A172 (cell line): ENCODE measurements at regions not wholly inside any gene's neighbourhood (a gene's known extent, or its start where the extent isn't known, plus 50 kb on each side); places are given as distances from the start of the nearest gene placed in this dataset.
"Not testable (repeated sequence)": the region's sequence is repeated elsewhere in the genome, so short reads cannot be mapped to it uniquely, and the experiment has no call there.

ENCODE experiments used
- DNase-seq: peaks from one replicate; pipeline ENCODE4 v3.0.0-alpha.2; 2015; ENCODE audit warnings: low spot score

DNA sequence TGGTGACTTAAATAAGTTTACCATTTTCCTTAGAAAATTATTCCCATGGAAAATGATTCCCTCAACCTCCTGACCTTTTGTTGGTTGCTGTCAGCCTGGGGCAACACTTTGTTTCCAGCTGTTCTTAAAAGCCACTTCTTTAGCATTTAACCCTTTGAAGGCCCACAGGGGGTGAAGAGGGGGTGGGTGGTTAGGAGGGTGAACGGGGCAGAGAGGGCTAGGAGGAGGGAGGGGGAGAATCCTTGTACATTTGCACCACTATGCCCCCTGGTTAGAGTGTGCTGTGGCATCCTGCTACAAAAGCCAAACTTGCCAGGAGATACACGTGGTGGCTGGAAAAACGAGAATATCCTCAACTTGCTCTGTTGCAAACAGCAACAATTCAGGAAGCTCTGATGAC, 273.2 kb upstream of the RGMA start:
- no peak for DNase-seq

DNA sequence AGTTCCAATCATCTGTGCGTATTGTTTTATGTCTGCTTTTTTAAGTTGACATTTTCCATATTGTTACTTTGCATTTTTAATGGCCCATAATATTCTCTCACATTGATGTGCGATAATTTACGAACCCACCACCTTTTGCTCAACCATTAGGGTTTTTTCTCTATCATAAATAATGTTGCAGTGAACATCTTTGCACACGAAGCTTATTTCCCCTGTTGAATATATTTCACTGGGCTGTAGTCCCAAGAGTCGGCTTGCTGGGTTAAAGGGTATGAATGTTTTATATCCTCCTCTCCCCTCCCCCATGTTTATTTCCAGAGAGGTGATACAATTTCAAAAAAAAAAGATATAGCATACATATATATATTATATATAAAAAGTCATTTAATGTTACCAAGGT, 272.7 kb upstream of the RGMA start:
- no peak for DNase-seq

- no peak for DNase-seq
These were observed 272.0 kb upstream of the RGMA start for GRCh38 chr15:93360976-93361375.

- DNase-seq = no peak
These were observed 271.3 kb upstream of the RGMA start for GRCh38 chr15:93360318-93360717.

DNA sequence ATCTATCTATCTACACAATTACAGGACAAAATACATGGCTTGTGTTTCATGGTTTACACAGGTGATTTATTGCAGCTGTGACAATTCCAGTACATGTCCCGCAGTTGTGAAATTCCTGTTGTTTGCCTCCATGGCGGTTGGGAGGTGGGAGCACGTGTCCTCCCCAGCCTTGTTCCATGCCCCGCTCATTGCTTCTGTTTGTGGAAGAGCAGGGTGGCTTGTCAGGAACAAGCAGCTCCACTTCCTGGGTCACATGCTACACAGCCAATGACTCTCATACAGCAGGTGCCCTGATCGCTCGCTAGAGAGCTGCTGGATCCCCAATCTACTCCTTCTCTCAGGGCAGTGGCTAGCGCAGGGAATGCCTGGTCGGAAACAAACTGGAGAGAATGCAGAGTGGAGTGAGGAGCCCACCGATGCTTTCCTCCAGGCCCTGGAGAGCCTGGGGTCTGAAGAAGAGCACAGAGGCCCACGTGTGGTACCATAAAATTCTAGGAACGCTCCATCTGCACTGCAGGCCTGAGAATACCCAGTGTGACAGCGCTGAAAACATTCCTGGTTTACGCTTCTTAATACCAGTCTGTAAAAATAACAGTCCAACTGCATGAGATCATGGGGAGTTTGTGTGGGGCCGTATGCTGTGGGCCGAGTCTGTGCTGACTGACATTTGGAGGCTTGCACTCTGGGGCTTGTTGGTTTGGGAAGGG, 270.6 kb upstream of the RGMA start:
- no peak for DNase-seq

DNA sequence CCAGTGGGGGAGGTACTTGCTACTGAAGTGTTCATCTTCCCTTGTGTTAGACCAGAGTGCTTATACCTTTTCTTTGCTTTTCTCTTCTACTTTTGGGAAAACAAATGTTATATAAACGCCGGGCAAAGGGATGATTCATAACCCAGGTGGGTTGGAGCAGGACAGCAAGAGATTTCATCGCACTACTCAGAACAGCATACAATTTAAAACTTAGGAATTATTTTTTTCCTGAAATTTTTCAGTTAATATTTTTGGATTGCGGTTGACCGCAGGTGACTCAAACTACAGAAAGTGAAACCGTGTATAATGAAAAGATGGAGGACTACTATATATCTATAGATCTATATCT, 270.0 kb upstream of the RGMA start:
- DNase-seq = no peak

- DNase-seq = no peak
These were observed 269.4 kb upstream of the RGMA start for GRCh38 chr15:93358166-93359059.

GRCh38 chr15:93348711-93349545, 259.9 kb upstream of the RGMA start:
- DNase-seq = no peak

GRCh38 chr15:93347986-93348385, 259.0 kb upstream of the RGMA start:
- DNase-seq = no peak

DNA sequence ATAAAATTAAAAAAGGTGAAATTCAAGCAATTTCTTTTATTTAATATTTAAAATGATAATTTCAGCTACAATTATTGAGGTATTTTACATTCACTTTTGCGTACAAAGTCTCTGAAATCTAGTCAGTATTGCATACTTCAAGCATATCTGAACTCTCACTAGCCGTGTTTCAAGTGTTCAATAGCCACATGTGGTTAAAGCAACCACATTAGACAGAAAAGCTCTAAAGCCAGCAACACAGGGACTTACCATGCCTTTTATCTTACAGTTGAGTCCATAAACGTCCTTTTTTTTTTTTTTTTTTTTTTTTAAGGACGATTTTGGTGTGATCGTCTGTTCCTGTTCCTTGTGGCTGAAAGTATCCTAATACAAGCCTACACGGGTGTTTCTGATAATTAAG, 257.0 kb upstream of the RGMA start:
- no peak for DNase-seq

- not testable (repeated sequence) for DNase-seq
These were observed 254.4 kb upstream of the RGMA start for GRCh38 chr15:93343402-93343801.

- DNase-seq = no peak
These were observed 252.2 kb upstream of the RGMA start for GRCh38 chr15:93341164-93341563.

- DNase-seq = no peak
These were observed 251.4 kb upstream of the RGMA start for GRCh38 chr15:93340406-93340805.

GRCh38 chr15:93333796-93334195, 244.8 kb upstream of the RGMA start:
- DNase-seq = no peak

DNA sequence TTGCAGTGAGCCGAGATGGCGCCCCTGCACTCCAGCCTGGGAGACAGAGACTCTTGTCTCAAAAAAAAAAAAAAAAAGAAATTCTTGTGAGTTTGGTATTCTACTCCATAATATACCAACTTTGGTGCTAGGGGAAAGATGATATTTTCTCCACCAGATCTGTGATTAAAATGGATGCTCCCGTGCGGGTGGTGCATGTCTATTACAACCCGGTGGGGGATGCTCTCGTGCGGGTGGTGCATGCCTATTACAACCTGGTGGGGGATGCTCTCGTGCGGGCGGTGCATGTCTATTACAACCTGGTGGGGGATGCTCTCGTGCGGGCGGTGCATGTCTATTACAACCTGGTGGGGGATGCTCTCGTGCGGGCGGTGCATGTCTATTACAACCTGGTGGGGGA, 244.1 kb upstream of the RGMA start:
- DNase-seq = not testable (repeated sequence)

- DNase-seq = no peak
These were observed 243.2 kb upstream of the RGMA start for GRCh38 chr15:93332168-93332553.

- no peak for DNase-seq
These were observed 242.6 kb upstream of the RGMA start for GRCh38 chr15:93331545-93332167.

GRCh38 chr15:93330912-93331544, 242.0 kb upstream of the RGMA start:
- DNase-seq = no peak

GRCh38 chr15:93327364-93327763, 238.4 kb upstream of the RGMA start:
- no peak for DNase-seq

DNA sequence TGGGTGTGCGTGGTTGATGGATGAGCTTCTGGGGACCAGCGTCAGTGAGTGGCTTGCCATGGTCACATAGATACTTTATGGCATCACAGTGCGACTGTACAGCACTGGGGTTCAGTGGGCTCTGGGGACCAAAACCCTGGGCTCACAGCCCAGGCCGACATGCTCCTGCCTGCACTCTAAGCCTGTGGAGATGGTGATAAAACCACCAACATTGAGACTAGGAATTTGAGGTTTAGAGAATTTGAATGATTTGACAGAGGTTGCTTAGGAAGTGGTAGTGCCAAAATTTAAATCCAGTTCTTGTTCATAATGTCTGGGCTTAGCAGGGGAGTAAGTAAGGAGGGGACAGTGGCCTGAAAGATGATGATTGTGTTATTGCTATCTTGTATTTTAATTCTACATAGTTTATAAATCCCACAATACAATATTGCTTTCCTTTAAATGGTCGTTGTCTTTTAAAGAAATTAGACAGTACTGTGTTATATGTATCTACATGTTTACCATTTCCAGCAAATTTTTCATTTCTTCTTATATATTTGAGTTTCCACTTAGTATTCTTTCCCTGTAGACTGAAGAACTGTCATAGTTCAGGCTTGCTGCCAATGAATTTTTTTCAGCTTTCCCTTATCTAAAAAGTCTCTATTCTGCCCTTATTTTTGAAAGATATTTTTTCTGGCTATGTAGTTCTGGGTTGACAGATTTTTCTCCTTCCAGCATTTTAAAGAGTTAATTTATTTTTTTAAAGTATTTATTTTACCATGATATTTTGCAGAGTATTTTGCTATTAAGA, 235.4 kb upstream of the RGMA start:
- DNase-seq = no peak

GRCh38 chr15:93321881-93322282, 232.9 kb upstream of the RGMA start:
- DNase-seq = peak; percentile 21
